B cell (primary cell): ENCODE measurements at regions not wholly inside any gene's neighbourhood (a gene's known extent, or its start where the extent isn't known, plus 50 kb on each side); places are given as distances from the start of the nearest gene placed in this dataset.

Experiments
- ATAC-seq: fragments of 200-7000 bp; cut with Tn5 transposase; one replicate; pipeline ENCODE4 v1.10.0; 2021; ENCODE audit warnings: low read depth, mild to moderate bottlenecking, moderate number of reproducible peaks, moderate library complexity
- CTCF ChIA-PET: fragments of 350-600 bp; sonication (Branson Sonifier 250); formaldehyde crosslinking; loops from one replicate; lab custom pipeline; 2021; ENCODE audit warnings: antibody characterized with exemption, inconsistent platforms; lab: Charles Lee
- POLR2A ChIA-PET: fragments of 350-600 bp; sonication (Branson Sonifier 250); formaldehyde crosslinking; loops from one replicate; lab custom pipeline; 2021; ENCODE audit warnings: antibody characterized with exemption; lab: Charles Lee
- DNase-seq: peaks from one replicate; pipeline ENCODE4 v3.0.0; 2013
- H2AFZ ChIP-seq: 2 replicates; pipeline ENCODE4 v1.6.1; 2012; ENCODE audit warnings: mild to moderate bottlenecking, low read depth, low read length; ENCODE audit not compliant: insufficient read depth, poor library complexity, severe bottlenecking
- H3K27ac ChIP-seq, 2 donors: 1 replicate in 1 of 2; 2 replicates in 1 of 2; pipeline ENCODE4 v1.5.1; 2012 to 2013; ENCODE audit warnings: low read length in 2 of 2, mild to moderate bottlenecking in 2 of 2, moderate library complexity in 1 of 2
- H3K27me3 ChIP-seq, 4 experiments: fragments of 200-600 bp in 1 of 4; sonication (generic) in 1 of 4; replicated peaks in 1 of 4; 1 replicate in 2 of 4; 2 replicates in 2 of 4; pipeline versions ENCODE4 v1.6.1 to v1.7.0; 2013 to 2016; ENCODE audit warnings: low read length in 3 of 4, mild to moderate bottlenecking in 2 of 4, mixed read lengths in 1 of 4, moderate library complexity in 1 of 4; ENCODE audit not compliant: insufficient read depth in 4 of 4, control insufficient read depth in 3 of 4; ENCODE audit errors: control extremely low read depth in 1 of 4
- H3K36me3 ChIP-seq, 2 experiments: replicated peaks in 1 of 2; 1 replicate in 1 of 2; 2 replicates in 1 of 2; pipeline versions ENCODE4 v1.6.1 to v1.7.1; 2013; ENCODE audit warnings: low read length in 1 of 2; ENCODE audit not compliant: insufficient read depth in 2 of 2, control insufficient read depth in 1 of 2; ENCODE audit errors: control extremely low read depth in 1 of 2, extremely low read depth in 1 of 2
- H3K4me1 ChIP-seq, 2 donors: fragments of 200-600 bp in 1 of 2; sonication (generic) in 1 of 2; 1 replicate in 1 of 2; 2 replicates in 1 of 2; pipeline versions ENCODE4 v1.5.1 to v1.6.1; 2013 to 2017; ENCODE audit warnings: low read length in 2 of 2; ENCODE audit not compliant: control insufficient read depth in 2 of 2, insufficient read depth in 2 of 2
- H3K4me2 ChIP-seq: replicated peaks from 2 replicates; pipeline ENCODE3; 2012; ENCODE audit warnings: mild to moderate bottlenecking, low read depth, low read length; ENCODE audit not compliant: poor library complexity, severe bottlenecking
- H3K4me3 ChIP-seq, 5 experiments: fragments of 200-600 bp in 1 of 5; sonication (generic) in 1 of 5; 1 replicate in 3 of 5; 2 replicates in 2 of 5; pipeline versions ENCODE4 v1.5.1 to v1.7.0; 2011 to 2016; ENCODE audit warnings: low read length in 4 of 5, mild to moderate bottlenecking in 4 of 5, low read depth in 2 of 5, control low read depth in 1 of 5, moderate library complexity in 1 of 5; ENCODE audit not compliant: insufficient read depth in 1 of 5; ENCODE audit errors: control extremely low read depth in 1 of 5, extremely low read depth in 1 of 5
- H3K79me2 ChIP-seq: fragments of 200-600 bp; sonication (generic); one replicate; pipeline ENCODE4 v1.6.0; 2016; ENCODE audit warnings: low read length; ENCODE audit not compliant: control insufficient read depth, insufficient read depth
- H3K9ac ChIP-seq: fragments of 200-600 bp; sonication (generic); 2 replicates; pipeline ENCODE4 v1.6.1; 2017; ENCODE audit warnings: mild to moderate bottlenecking, low read length, moderate library complexity
- H3K9me3 ChIP-seq, 3 donors: one replicate each; pipeline versions ENCODE4 v1.6.1 to v1.7.1; 2013; ENCODE audit warnings: low read length in 2 of 3; ENCODE audit not compliant: control insufficient read depth in 2 of 3, insufficient read depth in 1 of 3; ENCODE audit errors: control extremely low read depth in 1 of 3
- H4K20me1 ChIP-seq: 2 replicates; pipeline ENCODE4 v1.6.0; 2012; ENCODE audit warnings: mild to moderate bottlenecking, low read length; ENCODE audit not compliant: insufficient read depth, control insufficient read depth, poor library complexity, severe bottlenecking
- H3K27ac Mint-ChIP-seq: one replicate; pipeline ENCODE4 v1.8.0; 2021; ENCODE audit warnings: mixed read lengths
- H3K27me3 Mint-ChIP-seq: one replicate; pipeline ENCODE4 v1.8.0; 2021; ENCODE audit warnings: mixed read lengths
- H3K4me1 Mint-ChIP-seq: one replicate; pipeline ENCODE4 v1.8.0; 2021; ENCODE audit warnings: mixed read lengths
- H3K4me3 Mint-ChIP-seq: one replicate; pipeline ENCODE4 v1.8.0; 2021; ENCODE audit warnings: mixed read lengths
- H3K9me3 Mint-ChIP-seq: one replicate; pipeline ENCODE4 v1.8.0; 2022; ENCODE audit warnings: mixed read lengths; ENCODE audit not compliant: insufficient read depth
- CTCF ChIP-seq: fragments of 200-600 bp; IDR thresholded peaks from one replicate; pipeline ENCODE4 v1.8.0; 2022; ENCODE audit warnings: antibody characterized with exemption, mild to moderate bottlenecking
- EZH2 ChIP-seq: IDR thresholded peaks from 2 replicates; pipeline ENCODE4 v1.6.1; 2012; ENCODE audit warnings: borderline replicate concordance, low read depth, mild to moderate bottlenecking, moderate library complexity, low read length; ENCODE audit not compliant: insufficient read depth, poor library complexity, severe bottlenecking
- WGBS: methylation state at CpG from one replicate; pipeline ENCODE4 v1.1.5; 2013; ENCODE audit warnings: missing lambda C conversion rate; ENCODE audit not compliant: insufficient coverage; 5-methylcytosine and 5-hydroxymethylcytosine counted together
- intact Hi-C: fragments of 100-400 bp; cut with micrococcal nuclease; formaldehyde crosslinking; loops from one replicate; pipeline ENCODE4 v1.10.0; 2022

- no peak overlapping the region for H3K4me2 ChIP-seq
- no peak overlapping the region for H2AFZ ChIP-seq
- H3K4me3 ChIP-seq = no peak overlapping the region
- H3K27ac ChIP-seq = no peak overlapping the region
- TF ChIP-seq EZH2 (no peak), CTCF (no peak)
- no peak overlapping the region for H3K9ac ChIP-seq
- H3K27me3 ChIP-seq = no peaks in the 10 kb centered on the region
- DNase-seq (no peak), ATAC-seq (no peak)
- H3K9me3 ChIP-seq = no peaks in the 10 kb centered on the region
- ChIA-PET CTCF (interaction anchor here (0.7 kb wide), 1 partner anchor 42 kb away, joined by 3 read pairs; no protein-coding TSS in a partner anchor), POLR2A (no interaction called here)
- 82% methylated on average over 8 of the region's 8 CpGs for WGBS
- no peaks in the 10 kb centered on the region for H3K9me3 Mint-ChIP-seq
- H3K27ac Mint-ChIP-seq = no peak overlapping the region
- no peaks in the 10 kb centered on the region for H3K4me1 ChIP-seq
- H3K79me2 ChIP-seq = no peaks in the 10 kb centered on the region
- no peak overlapping the region for H3K4me3 Mint-ChIP-seq
- intact Hi-C loops = no loop called here
- no peaks in the 10 kb centered on the region for H4K20me1 ChIP-seq
- no peaks in the 10 kb centered on the region for H3K4me1 Mint-ChIP-seq
- H3K36me3 ChIP-seq = no peaks in the 10 kb centered on the region
- H3K27me3 Mint-ChIP-seq = peaks cover 9% of the 10 kb centered on the region
Measured at GRCh38 chr3:184448321-184449160, 68.7 kb downstream of the CHRD start.

- intact Hi-C loops = no loop called here
- H3K4me2 ChIP-seq = no peak overlapping the region
- H2AFZ ChIP-seq = no peak overlapping the region
- Mint-ChIP-seq H3K27ac (no peak overlapping the region), H3K9me3 (no peaks in the 10 kb centered on the region), H3K4me1 (no peaks in the 10 kb centered on the region), H3K27me3 (peaks cover 9% of the 10 kb centered on the region), H3K4me3 (no peak overlapping the region)
- H3K4me3 ChIP-seq = no peak overlapping the region
- H3K9ac ChIP-seq = no peak overlapping the region
- H3K79me2 ChIP-seq = no peaks in the 10 kb centered on the region
- ChIA-PET POLR2A (no interaction called here), CTCF (no interaction called here)
- H4K20me1 ChIP-seq = no peaks in the 10 kb centered on the region
- no peaks in the 10 kb centered on the region for H3K4me1 ChIP-seq
- H3K27ac ChIP-seq = no peak overlapping the region
- DNase-seq (no peak), ATAC-seq (no peak)
- H3K9me3 ChIP-seq = no peaks in the 10 kb centered on the region
- TF ChIP-seq EZH2 = no peak
- TF ChIP-seq CTCF = no peak
- 93% methylated on average over 5 of the region's 5 CpGs for WGBS
- H3K27me3 ChIP-seq = no peaks in the 10 kb centered on the region
- no peaks in the 10 kb centered on the region for H3K36me3 ChIP-seq
Measured at GRCh38 chr3:184449161-184449515, 69.3 kb downstream of the CHRD start.
